BJ (cell line): ENCODE measurements at regions not wholly inside any gene's neighbourhood (a gene's known extent, or its start where the extent isn't known, plus 50 kb on each side); places are given as distances from the start of the nearest gene placed in this dataset.

Source experiments
- CTCF ChIA-PET: fragments of 350-600 bp; formaldehyde crosslinking; extraction: SDS; loops from one replicate; lab custom pipeline; 2021; ENCODE audit warnings: antibody characterized with exemption, inconsistent platforms; lab: Yijun Ruan, JAX
- POLR2A ChIA-PET: fragments of 300-600 bp; sonication (Branson Sonifier 250); formaldehyde crosslinking; extraction: SDS; loops from one replicate; lab custom pipeline; 2021; ENCODE audit warnings: antibody characterized with exemption; lab: Charles Lee
- DNase-seq: peaks from one replicate; pipeline ENCODE4 v3.0.0-alpha.2; 2011; ENCODE audit warnings: low read depth
- H3K27me3 ChIP-seq: 2 replicates; pipeline ENCODE4 v1.6.0; 2011; ENCODE audit warnings: low read length; ENCODE audit not compliant: control insufficient read depth, insufficient read depth
- H3K36me3 ChIP-seq: 2 replicates; pipeline ENCODE4 v1.5.1; 2011; ENCODE audit warnings: low read length; ENCODE audit not compliant: control insufficient read depth, insufficient read depth
- H3K4me3 ChIP-seq: 2 replicates; pipeline ENCODE4 v1.5.1; 2011; ENCODE audit warnings: low read depth, mild to moderate bottlenecking, control low read depth, low read length
- TF ChIP-seq, protein P1 (sequence below): IDR thresholded peaks from 2 replicates; pipeline ENCODE4 v1.5.1; 2011; ENCODE audit warnings: low read depth, mild to moderate bottlenecking, control low read depth, inconsistent platforms, low read length, moderate library complexity; ENCODE audit not compliant: insufficient read depth

DNA sequence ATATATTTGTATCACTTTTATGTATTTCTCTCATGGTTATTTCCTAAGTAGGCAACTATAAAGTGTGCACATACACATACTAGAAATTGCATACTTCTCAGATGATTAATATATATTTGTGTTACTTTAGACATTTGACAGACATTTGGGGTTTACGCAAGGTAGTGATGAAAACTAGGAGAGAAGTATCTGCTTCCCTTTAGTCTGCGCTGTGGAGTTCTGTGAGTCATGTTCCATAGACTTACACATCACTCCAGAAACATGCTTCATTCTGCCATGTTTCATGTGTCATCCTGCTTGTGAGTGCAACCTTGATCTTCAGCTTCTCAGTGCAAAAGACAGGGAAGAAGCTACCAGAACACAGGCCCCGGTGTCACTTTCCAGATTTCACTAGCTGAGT lies 200.7 kb upstream of the BMP2 start:
- Histone ChIP-seq H3K4me3 (no peak overlapping the region), H3K36me3 (no peaks in the 10 kb centered on the region), H3K27me3 (no peaks in the 10 kb centered on the region)
- CTCF ChIA-PET: interaction anchor here (0.9 to 1.5 kb wide), 2 partner anchors 15 to 16 kb away, joined by 3 to 6 read pairs; no protein-coding TSS in a partner anchor
- DNase-seq: peak; percentile 62
- TF ChIP-seq, protein P1, sequence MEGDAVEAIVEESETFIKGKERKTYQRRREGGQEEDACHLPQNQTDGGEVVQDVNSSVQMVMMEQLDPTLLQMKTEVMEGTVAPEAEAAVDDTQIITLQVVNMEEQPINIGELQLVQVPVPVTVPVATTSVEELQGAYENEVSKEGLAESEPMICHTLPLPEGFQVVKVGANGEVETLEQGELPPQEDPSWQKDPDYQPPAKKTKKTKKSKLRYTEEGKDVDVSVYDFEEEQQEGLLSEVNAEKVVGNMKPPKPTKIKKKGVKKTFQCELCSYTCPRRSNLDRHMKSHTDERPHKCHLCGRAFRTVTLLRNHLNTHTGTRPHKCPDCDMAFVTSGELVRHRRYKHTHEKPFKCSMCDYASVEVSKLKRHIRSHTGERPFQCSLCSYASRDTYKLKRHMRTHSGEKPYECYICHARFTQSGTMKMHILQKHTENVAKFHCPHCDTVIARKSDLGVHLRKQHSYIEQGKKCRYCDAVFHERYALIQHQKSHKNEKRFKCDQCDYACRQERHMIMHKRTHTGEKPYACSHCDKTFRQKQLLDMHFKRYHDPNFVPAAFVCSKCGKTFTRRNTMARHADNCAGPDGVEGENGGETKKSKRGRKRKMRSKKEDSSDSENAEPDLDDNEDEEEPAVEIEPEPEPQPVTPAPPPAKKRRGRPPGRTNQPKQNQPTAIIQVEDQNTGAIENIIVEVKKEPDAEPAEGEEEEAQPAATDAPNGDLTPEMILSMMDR: no peak
- POLR2A ChIA-PET: no interaction called here

DNA sequence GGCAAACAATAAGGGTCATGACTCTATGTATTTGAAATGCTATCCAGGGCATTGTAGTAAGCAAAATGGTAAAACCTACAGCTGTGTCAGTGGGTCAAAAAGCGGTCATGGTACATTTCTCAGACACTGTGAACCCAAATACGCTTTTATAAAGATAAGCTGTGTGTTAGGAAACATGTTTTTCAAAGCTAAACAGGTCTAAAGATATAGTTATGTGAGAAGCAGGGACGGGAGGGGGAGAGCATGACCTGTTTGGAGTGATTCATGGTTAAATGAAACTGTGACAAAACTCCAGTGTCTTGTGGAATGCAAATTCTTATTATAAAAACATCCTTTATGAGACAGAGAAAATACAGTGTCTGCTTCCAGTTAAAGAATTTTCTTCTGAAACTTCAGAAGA lies 205.4 kb upstream of the BMP2 start:
- Histone ChIP-seq H3K27me3 (no peaks in the 10 kb centered on the region), H3K36me3 (no peaks in the 10 kb centered on the region), H3K4me3 (no peak overlapping the region)
- CTCF ChIA-PET: interaction anchor here (1.1 to 1.7 kb wide), 5 partner anchors 12 to 29 kb away, joined by 3 to 5 read pairs (median 3); no protein-coding TSS in a partner anchor
- DNase-seq: peak; percentile 39
- TF ChIP-seq, protein P1: no peak
- POLR2A ChIA-PET: no interaction called here

DNA sequence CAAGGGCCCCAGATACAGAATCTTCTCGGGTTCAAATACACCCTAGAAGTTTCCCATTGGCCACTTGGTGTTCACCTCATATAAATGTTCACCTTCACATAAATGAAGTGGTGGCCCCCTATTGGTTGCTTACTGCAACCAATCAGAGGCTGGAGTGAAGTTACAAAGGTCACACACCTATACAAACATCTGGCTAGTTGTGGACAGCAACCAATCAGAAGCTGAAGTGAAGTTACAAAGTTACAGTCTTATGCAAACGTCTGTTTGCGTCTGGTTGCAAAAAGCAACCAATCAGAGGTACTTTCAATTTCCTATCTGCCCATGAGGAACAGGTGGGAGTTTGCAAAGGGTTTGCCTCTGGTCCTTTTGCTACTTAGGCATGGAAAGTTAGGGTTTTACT lies 206.5 kb upstream of the BMP2 start:
- H3K36me3 ChIP-seq: no peaks in the 10 kb centered on the region
- no peak for DNase-seq
- no peak overlapping the region for H3K4me3 ChIP-seq
- TF ChIP-seq, protein P1: no peak
- POLR2A ChIA-PET: no interaction called here
- CTCF ChIA-PET: interaction anchor here (1.1 to 1.4 kb wide), 2 partner anchors 13 to 28 kb away, joined by 3 to 4 read pairs; no protein-coding TSS in a partner anchor
- H3K27me3 ChIP-seq: no peaks in the 10 kb centered on the region

DNA sequence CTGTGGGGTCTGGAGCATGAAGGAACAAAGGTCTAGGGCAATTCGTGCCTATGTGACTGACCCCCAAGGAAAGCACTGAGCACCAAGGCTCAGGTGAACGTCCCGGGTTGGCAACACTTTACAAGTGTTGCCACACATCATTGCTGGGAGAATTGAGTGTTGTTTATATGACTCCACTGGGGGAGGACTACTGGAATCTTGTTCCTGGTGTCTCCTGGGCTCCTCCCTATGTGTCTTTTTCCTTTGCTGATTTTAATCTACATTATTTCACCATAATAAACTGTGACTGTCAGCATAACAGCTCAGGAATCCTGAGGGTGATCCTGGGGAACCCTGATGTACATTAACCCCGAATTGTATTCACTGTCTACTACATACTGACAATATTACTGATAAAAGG lies 207.7 kb upstream of the BMP2 start:
- Histone ChIP-seq H3K27me3 (no peaks in the 10 kb centered on the region), H3K4me3 (no peak overlapping the region), H3K36me3 (no peaks in the 10 kb centered on the region)
- TF ChIP-seq, protein P1: no peak
- ChIA-PET POLR2A (no interaction called here), CTCF (interaction anchor here (1.0 to 1.1 kb wide), 2 partner anchors 30 to 42 kb away, joined by 3 read pairs; no protein-coding TSS in a partner anchor)
- no peak for DNase-seq

DNA sequence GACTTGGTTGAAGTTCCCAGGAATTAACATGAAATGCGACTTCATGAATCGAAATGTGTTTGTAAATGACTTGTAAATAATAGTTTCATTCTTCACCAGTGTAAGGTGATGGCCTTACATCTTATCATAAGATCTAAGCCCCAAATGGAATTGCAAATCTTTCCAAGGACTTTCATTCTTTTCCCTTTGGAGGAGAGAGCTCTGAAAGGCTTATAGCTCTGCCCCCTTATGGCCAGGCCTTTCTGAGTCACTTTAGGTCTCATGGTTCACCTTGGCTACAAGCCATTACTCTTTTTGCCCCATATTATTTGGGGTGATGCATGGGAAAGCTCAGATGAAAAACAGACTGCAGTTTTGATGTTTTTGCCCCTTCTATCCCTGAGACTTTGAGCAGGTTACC lies 209.1 kb upstream of the BMP2 start:
- H3K4me3 ChIP-seq: no peak overlapping the region
- no peaks in the 10 kb centered on the region for H3K27me3 ChIP-seq
- no peaks in the 10 kb centered on the region for H3K36me3 ChIP-seq
- ChIA-PET POLR2A (no interaction called here), CTCF (no interaction called here)
- DNase-seq: no peak
- TF ChIP-seq, protein P1: no peak
